ENCODE measurements at regions not wholly inside any gene's neighbourhood (a gene's known extent, or its start where the extent isn't known, plus 50 kb on each side); places are given as distances from the start of the nearest gene placed in this dataset.

DNA sequence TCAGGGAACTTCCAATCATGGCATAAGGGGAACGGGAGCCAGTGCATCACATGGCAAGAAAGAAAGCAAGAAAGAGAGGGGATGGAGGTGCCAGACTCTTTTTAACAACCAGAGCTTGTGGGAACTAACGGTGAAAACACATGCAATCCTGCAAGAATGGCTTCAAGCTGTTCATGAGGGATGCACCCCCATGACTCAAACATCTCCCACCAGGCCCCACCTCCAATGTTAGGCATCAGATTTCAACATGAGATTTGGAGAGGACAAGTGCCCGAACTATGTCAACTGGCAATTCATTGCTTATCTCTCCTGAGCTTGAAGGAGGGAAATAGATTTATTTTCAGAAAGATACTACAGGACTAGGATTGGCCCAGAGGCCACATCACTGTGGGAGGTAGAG is 270.0 kb downstream of the SLC4A3 start:
- POLR2A ChIA-PET = no interaction called here
- TF ChIP-seq, protein P1, sequence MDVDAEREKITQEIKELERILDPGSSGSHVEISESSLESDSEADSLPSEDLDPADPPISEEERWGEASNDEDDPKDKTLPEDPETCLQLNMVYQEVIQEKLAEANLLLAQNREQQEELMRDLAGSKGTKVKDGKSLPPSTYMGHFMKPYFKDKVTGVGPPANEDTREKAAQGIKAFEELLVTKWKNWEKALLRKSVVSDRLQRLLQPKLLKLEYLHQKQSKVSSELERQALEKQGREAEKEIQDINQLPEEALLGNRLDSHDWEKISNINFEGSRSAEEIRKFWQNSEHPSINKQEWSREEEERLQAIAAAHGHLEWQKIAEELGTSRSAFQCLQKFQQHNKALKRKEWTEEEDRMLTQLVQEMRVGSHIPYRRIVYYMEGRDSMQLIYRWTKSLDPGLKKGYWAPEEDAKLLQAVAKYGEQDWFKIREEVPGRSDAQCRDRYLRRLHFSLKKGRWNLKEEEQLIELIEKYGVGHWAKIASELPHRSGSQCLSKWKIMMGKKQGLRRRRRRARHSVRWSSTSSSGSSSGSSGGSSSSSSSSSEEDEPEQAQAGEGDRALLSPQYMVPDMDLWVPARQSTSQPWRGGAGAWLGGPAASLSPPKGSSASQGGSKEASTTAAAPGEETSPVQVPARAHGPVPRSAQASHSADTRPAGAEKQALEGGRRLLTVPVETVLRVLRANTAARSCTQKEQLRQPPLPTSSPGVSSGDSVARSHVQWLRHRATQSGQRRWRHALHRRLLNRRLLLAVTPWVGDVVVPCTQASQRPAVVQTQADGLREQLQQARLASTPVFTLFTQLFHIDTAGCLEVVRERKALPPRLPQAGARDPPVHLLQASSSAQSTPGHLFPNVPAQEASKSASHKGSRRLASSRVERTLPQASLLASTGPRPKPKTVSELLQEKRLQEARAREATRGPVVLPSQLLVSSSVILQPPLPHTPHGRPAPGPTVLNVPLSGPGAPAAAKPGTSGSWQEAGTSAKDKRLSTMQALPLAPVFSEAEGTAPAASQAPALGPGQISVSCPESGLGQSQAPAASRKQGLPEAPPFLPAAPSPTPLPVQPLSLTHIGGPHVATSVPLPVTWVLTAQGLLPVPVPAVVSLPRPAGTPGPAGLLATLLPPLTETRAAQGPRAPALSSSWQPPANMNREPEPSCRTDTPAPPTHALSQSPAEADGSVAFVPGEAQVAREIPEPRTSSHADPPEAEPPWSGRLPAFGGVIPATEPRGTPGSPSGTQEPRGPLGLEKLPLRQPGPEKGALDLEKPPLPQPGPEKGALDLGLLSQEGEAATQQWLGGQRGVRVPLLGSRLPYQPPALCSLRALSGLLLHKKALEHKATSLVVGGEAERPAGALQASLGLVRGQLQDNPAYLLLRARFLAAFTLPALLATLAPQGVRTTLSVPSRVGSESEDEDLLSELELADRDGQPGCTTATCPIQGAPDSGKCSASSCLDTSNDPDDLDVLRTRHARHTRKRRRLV (CRISPR knock-in tag; IDR thresholded peaks at IDR 0.05) = no peak
- TF ChIP-seq MLX (CRISPR knock-in tag; IDR thresholded peaks at IDR 0.05) (no peak), AFF4 (CRISPR knock-in tag; IDR thresholded peaks at IDR 0.05) (no peak), ZNF878 (CRISPR knock-in tag; IDR thresholded peaks at IDR 0.05) (no peak), ESRRA (CRISPR knock-in tag; IDR thresholded peaks at IDR 0.05; ENCODE audit: low read depth) (no peak), TFDP1 (CRISPR knock-in tag; IDR thresholded peaks at IDR 0.05; ENCODE audit: borderline replicate concordance) (no peak), PTBP1 (IDR thresholded peaks at IDR 0.05; ENCODE audit: low read depth, low read length, poor library complexity, severe bottlenecking) (no peak), ZNF251 (CRISPR knock-in tag; IDR thresholded peaks at IDR 0.05) (no peak)
- TF ChIP-seq, protein P2, sequence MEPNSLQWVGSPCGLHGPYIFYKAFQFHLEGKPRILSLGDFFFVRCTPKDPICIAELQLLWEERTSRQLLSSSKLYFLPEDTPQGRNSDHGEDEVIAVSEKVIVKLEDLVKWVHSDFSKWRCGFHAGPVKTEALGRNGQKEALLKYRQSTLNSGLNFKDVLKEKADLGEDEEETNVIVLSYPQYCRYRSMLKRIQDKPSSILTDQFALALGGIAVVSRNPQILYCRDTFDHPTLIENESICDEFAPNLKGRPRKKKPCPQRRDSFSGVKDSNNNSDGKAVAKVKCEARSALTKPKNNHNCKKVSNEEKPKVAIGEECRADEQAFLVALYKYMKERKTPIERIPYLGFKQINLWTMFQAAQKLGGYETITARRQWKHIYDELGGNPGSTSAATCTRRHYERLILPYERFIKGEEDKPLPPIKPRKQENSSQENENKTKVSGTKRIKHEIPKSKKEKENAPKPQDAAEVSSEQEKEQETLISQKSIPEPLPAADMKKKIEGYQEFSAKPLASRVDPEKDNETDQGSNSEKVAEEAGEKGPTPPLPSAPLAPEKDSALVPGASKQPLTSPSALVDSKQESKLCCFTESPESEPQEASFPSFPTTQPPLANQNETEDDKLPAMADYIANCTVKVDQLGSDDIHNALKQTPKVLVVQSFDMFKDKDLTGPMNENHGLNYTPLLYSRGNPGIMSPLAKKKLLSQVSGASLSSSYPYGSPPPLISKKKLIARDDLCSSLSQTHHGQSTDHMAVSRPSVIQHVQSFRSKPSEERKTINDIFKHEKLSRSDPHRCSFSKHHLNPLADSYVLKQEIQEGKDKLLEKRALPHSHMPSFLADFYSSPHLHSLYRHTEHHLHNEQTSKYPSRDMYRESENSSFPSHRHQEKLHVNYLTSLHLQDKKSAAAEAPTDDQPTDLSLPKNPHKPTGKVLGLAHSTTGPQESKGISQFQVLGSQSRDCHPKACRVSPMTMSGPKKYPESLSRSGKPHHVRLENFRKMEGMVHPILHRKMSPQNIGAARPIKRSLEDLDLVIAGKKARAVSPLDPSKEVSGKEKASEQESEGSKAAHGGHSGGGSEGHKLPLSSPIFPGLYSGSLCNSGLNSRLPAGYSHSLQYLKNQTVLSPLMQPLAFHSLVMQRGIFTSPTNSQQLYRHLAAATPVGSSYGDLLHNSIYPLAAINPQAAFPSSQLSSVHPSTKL (CRISPR knock-in tag; IDR thresholded peaks at IDR 0.05) = no peak
- TF ChIP-seq, protein P3, sequence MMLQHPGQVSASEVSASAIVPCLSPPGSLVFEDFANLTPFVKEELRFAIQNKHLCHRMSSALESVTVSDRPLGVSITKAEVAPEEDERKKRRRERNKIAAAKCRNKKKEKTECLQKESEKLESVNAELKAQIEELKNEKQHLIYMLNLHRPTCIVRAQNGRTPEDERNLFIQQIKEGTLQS (CRISPR knock-in tag; IDR thresholded peaks at IDR 0.05) = no peak

More for the DNA sequence above, 270.0 kb downstream of the SLC4A3 start:
- DNase-seq (ENCODE audit: low spot score) (no peak), FAIRE-seq (no peak), ATAC-seq (no peak)
- H2AFZ ChIP-seq (ENCODE audit: low read length) = no peak overlapping the region
- CTCF ChIA-PET (ENCODE audit: low intra/inter-chr PET ratio, low total read pairs) = no interaction called here
- H3K79me2 ChIP-seq (ENCODE audit: insufficient read depth, low read length) = no peaks in the 10 kb centered on the region
- no peaks in the 10 kb centered on the region for H3K9me3 ChIP-seq (ENCODE audit: low read length)
- 0% methylated on average over 3 of the region's 3 CpGs for WGBS (ENCODE audit: low lambda C conversion rate)
- H3K4me3 ChIP-seq (replicated peaks in 1 of 3; ENCODE audit: insufficient read depth in 1 of 3, low read depth in 2 of 3, low read length in 3 of 3) = no peak overlapping the region
- no peaks in the 10 kb centered on the region for H3K4me1 ChIP-seq (ENCODE audit: insufficient read depth, low read length)
- BruUV-seq (replicated peaks) = no TSS peak
- intact Hi-C loops (cut with micrococcal nuclease; ENCODE audit: unreplicated experiment) = no loop called here
- no peak overlapping the region for H3K4me2 ChIP-seq (ENCODE audit: low read depth, low read length)
- H4K20me1 ChIP-seq (ENCODE audit: insufficient read depth, low read length) = no peaks in the 10 kb centered on the region
- H3K36me3 ChIP-seq (replicated peaks in 1 of 2; ENCODE audit: control insufficient read depth in 1 of 2, insufficient read depth in 2 of 2, low read length in 2 of 2) = no peaks in the 10 kb centered on the region
- peaks cover 0 to 13% of the 10 kb centered on the region in 2 experiments; a peak in 3 of 5 replicates for H3K27me3 ChIP-seq (ENCODE audit: control insufficient read depth in 1 of 2, insufficient read depth in 2 of 2, low read length in 2 of 2)
- H3K9ac ChIP-seq (ENCODE audit: insufficient read depth, low read depth, low read length) = no peak overlapping the region
- in situ Hi-C loops (cut with HindIII; ENCODE audit: extremely low pct_ligation_motif_present, low pct_unique_long_range_greater_than_20kb) = no loop called here
- no peak overlapping the region for H3K27ac ChIP-seq (ENCODE audit: extremely low read length, insufficient read depth, low read length)
